OCI-LY7 (cell line): ENCODE measurements at regions not wholly inside any gene's neighbourhood (a gene's known extent, or its start where the extent isn't known, plus 50 kb on each side); places are given as distances from the start of the nearest gene placed in this dataset.

Experiments
- BruUV-seq: library from RNA; stranded (reverse); fragments of 400-500 nt; replicated peaks from 2 replicates; lab custom pipeline; 2021; lab: Mats Ljungman, UMichigan
- CTCF ChIA-PET: fragments of 300-600 bp; sonication (Branson Sonifier 250); formaldehyde crosslinking; loops from one replicate; lab custom pipeline; 2022; ENCODE audit warnings: antibody characterized with exemption; ENCODE audit not compliant: unreplicated experiment; lab: Charles Lee
- POLR2A ChIA-PET: fragments of 300-600 bp; sonication (Branson Sonifier 250); formaldehyde crosslinking; loops from one replicate; lab custom pipeline; 2022; ENCODE audit warnings: antibody characterized with exemption; lab: Charles Lee
- DNase-seq: peaks from one replicate; pipeline ENCODE4 v3.0.0-alpha.2; 2015; ENCODE audit warnings: low spot score
- H2AFZ ChIP-seq: fragments of 200-600 bp; sonication (generic), shearing (Covaris generic); 2 replicates; pipeline ENCODE4 v1.6.1; 2014; ENCODE audit warnings: mild to moderate bottlenecking, antibody characterized with exemption, low read length, moderate library complexity
- H3K27ac ChIP-seq: fragments of 200-600 bp; sonication (generic); 2 replicates; pipeline ENCODE4 v1.5.1; 2014; ENCODE audit warnings: mixed run types, low read depth, mild to moderate bottlenecking, moderate library complexity, low read length, inconsistent platforms; ENCODE audit not compliant: poor library complexity, severe bottlenecking
- H3K36me3 ChIP-seq: fragments of 200-600 bp; sonication (generic); 2 replicates; pipeline ENCODE4 v1.6.1; 2014; ENCODE audit warnings: mild to moderate bottlenecking, antibody characterized with exemption, low read length, moderate library complexity, mixed read lengths; ENCODE audit not compliant: insufficient read depth
- H3K4me1 ChIP-seq: fragments of 200-600 bp; sonication (generic); 2 replicates; pipeline ENCODE4 v1.5.1; 2014; ENCODE audit warnings: mild to moderate bottlenecking, low read length; ENCODE audit not compliant: insufficient read depth, poor library complexity, severe bottlenecking
- H3K4me2 ChIP-seq: fragments of 200-600 bp; sonication (generic); 2 replicates; pipeline ENCODE4 v1.6.1; 2014; ENCODE audit warnings: mild to moderate bottlenecking, low read length
- H3K4me3 ChIP-seq: fragments of 200-600 bp; sonication (generic); 2 replicates; pipeline ENCODE4 v1.5.1; 2014; ENCODE audit warnings: mild to moderate bottlenecking, low read depth, low read length; ENCODE audit not compliant: poor library complexity, severe bottlenecking
- H3K79me2 ChIP-seq: fragments of 200-600 bp; sonication (generic); 2 replicates; pipeline ENCODE4 v1.6.1; 2016; ENCODE audit warnings: low read depth, mild to moderate bottlenecking, low read length, moderate library complexity, mixed read lengths; ENCODE audit not compliant: insufficient read depth
- H3K9me2 ChIP-seq: fragments of 200-600 bp; sonication (generic); 2 replicates; pipeline ENCODE4 v1.6.1; 2016; ENCODE audit warnings: mild to moderate bottlenecking, low read length, mixed read lengths; ENCODE audit not compliant: insufficient read depth
- H3K9me3 ChIP-seq: fragments of 200-600 bp; sonication (generic); 2 replicates; pipeline ENCODE4 v1.6.1; 2014; ENCODE audit warnings: mild to moderate bottlenecking, mixed run types, low read length, mixed read lengths
- H4K20me1 ChIP-seq: fragments of 200-600 bp; sonication (generic); 2 replicates; pipeline ENCODE4 v1.6.1; 2014; ENCODE audit warnings: mild to moderate bottlenecking, antibody characterized with exemption, low read length, moderate library complexity, mixed read lengths; ENCODE audit not compliant: insufficient read depth
- EZH2phosphoT487 ChIP-seq: fragments of 200-600 bp; sonication (generic); IDR thresholded peaks from 2 replicates; pipeline ENCODE4 v1.6.1; 2018; ENCODE audit warnings: low read depth, borderline replicate concordance, mild to moderate bottlenecking, mixed run types, antibody characterized with exemption, low read length, moderate library complexity, mixed read lengths
- intact Hi-C: fragments of 100-400 bp; cut with micrococcal nuclease; formaldehyde crosslinking; loops from one replicate; pipeline ENCODE4 v1.10.0; 2022; ENCODE audit not compliant: unreplicated experiment
- TF ChIP-seq, protein P1 (sequence below): fragments of 200-600 bp; sonication (generic); conservative IDR thresholded peaks from 2 replicates; pipeline ENCODE4 v1.5.1; 2014; ENCODE audit warnings: mild to moderate bottlenecking, antibody characterized with exemption, low read length, moderate library complexity, mixed read lengths

DNA sequence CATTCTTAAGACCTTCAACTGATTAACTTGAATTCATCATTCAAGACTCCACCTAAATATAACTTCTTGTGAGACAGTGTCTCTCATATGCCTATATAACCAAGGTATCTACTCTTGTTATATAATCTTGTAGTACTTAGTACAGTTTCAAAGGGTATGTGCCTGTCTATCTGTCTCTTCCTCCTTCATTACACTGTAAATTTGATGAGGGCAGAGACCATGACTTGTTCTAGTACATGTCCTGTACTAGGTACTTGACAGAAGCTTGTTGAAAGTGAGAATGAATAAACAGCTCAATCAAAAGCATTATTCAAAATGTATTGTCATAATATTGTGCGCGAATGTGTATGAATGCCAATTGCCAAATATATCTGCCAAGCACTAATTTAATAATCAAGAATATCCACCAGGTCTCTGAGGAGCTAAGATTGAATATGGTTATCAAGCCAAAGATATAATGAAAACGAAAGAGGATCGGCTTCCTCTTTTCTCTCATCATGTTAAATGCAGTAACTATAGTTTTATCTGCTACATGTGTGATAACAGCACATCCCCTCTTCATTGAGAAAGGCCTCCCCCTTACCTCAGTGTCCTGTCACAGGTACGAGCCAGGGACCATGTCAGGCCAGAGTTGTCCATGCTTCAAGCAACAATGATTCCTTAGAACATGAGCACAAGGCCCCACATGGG lies 117.3 kb downstream of the UCHL5 start:
- no peak overlapping the region for H3K4me2 ChIP-seq
- TF ChIP-seq, protein P1, sequence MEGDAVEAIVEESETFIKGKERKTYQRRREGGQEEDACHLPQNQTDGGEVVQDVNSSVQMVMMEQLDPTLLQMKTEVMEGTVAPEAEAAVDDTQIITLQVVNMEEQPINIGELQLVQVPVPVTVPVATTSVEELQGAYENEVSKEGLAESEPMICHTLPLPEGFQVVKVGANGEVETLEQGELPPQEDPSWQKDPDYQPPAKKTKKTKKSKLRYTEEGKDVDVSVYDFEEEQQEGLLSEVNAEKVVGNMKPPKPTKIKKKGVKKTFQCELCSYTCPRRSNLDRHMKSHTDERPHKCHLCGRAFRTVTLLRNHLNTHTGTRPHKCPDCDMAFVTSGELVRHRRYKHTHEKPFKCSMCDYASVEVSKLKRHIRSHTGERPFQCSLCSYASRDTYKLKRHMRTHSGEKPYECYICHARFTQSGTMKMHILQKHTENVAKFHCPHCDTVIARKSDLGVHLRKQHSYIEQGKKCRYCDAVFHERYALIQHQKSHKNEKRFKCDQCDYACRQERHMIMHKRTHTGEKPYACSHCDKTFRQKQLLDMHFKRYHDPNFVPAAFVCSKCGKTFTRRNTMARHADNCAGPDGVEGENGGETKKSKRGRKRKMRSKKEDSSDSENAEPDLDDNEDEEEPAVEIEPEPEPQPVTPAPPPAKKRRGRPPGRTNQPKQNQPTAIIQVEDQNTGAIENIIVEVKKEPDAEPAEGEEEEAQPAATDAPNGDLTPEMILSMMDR = no peak
- TF ChIP-seq EZH2phosphoT487 = no peak
- H2AFZ ChIP-seq = no peak overlapping the region
- no peaks in the 10 kb centered on the region for H3K79me2 ChIP-seq
- no peaks in the 10 kb centered on the region for H3K4me1 ChIP-seq
- intact Hi-C loops = no loop called here
- DNase-seq = no peak
- ChIA-PET POLR2A (interaction anchor here (0.5 to 1.7 kb wide), 5 partner anchors 10 to 162 kb away, joined by 3 to 5 read pairs (median 3); no protein-coding TSS in a partner anchor), CTCF (no interaction called here)
- no peak overlapping the region for H3K4me3 ChIP-seq
- H3K9me3 ChIP-seq = no peaks in the 10 kb centered on the region
- H3K27ac ChIP-seq = no peak overlapping the region
- H4K20me1 ChIP-seq = no peaks in the 10 kb centered on the region
- H3K9me2 ChIP-seq = no peaks in the 10 kb centered on the region
- no peaks in the 10 kb centered on the region for H3K36me3 ChIP-seq
- no TSS peak for BruUV-seq

DNA sequence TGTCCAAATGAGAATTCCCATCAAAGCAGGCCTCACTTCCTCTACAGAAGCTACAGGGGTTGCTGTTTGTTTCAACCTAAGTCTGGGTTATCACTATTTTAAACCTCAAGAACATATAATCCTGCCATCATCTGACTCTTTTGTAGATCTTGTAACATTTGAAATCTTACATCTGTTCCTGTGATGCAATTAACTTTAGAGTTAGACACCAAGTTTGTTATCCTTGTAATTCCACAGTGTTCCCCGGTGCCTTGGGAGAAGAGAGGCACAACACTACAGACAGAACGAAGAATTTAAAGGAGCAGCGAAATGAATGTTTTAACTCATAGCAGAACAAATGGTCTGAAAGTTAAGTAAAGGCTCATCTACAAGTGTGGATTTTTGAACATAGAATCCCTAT lies 116.1 kb downstream of the UCHL5 start:
- Histone ChIP-seq H3K9me3 (no peaks in the 10 kb centered on the region), H3K4me3 (no peak overlapping the region), H4K20me1 (no peaks in the 10 kb centered on the region), H3K27ac (no peak overlapping the region), H3K9me2 (no peaks in the 10 kb centered on the region), H2AFZ (no peak overlapping the region), H3K4me1 (no peaks in the 10 kb centered on the region), H3K4me2 (no peak overlapping the region), H3K79me2 (no peaks in the 10 kb centered on the region), H3K36me3 (no peaks in the 10 kb centered on the region)
- TF ChIP-seq, protein P1 = no peak
- no peak for TF ChIP-seq EZH2phosphoT487
- intact Hi-C loops = no loop called here
- CTCF ChIA-PET = no interaction called here
- POLR2A ChIA-PET = interaction anchor here (0.6 kb wide), 1 partner anchor 715 kb away, joined by 3 read pairs; no protein-coding TSS in a partner anchor
- DNase-seq = no peak
- BruUV-seq = no TSS peak

DNA sequence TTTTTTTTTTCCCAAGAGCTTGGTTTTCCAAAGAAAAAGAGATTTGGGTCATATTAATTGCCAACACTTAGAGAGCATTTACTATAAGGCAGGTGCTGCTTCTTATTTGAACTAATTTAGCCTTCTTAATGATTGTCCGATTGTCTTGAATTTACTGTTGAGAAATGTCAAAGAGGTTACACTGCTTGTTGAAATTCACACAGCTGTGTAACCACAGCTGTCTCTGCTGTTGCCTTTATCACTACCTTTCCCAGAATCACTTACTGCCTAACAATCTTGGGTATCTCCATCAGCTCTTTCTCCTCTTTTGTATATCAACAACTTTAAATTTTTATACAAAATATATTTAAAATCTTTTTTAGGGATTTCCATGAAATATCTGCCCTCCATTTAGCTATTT lies 115.6 kb downstream of the UCHL5 start:
- DNase-seq = no peak
- Histone ChIP-seq H3K4me2 (no peak overlapping the region), H3K9me3 (no peaks in the 10 kb centered on the region), H3K79me2 (no peaks in the 10 kb centered on the region), H3K4me3 (no peak overlapping the region), H3K27ac (no peak overlapping the region), H2AFZ (no peak overlapping the region), H3K4me1 (no peaks in the 10 kb centered on the region), H4K20me1 (no peaks in the 10 kb centered on the region), H3K9me2 (no peaks in the 10 kb centered on the region), H3K36me3 (no peaks in the 10 kb centered on the region)
- ChIA-PET CTCF (no interaction called here), POLR2A (interaction anchor here (0.6 kb wide), 1 partner anchor 716 kb away, joined by 3 read pairs; no protein-coding TSS in a partner anchor)
- BruUV-seq = no TSS peak
- TF ChIP-seq, protein P1 = no peak
- intact Hi-C loops = no loop called here
